22Rv1 (cell line): ENCODE measurements at regions not wholly inside any gene's neighbourhood (a gene's known extent, or its start where the extent isn't known, plus 50 kb on each side); places are given as distances from the start of the nearest gene placed in this dataset.

ENCODE experiments used
- CTCF ChIP-seq: fragments of 450-650 bp; IDR thresholded peaks from 2 replicates; pipeline ENCODE4 v1.5.1; 2017; ENCODE audit warnings: mild to moderate bottlenecking
- ZFX ChIP-seq: fragments of 450-650 bp; IDR thresholded peaks from 2 replicates; pipeline ENCODE4 v1.6.1; 2017; ENCODE audit warnings: antibody characterized with exemption, borderline replicate concordance

DNA sequence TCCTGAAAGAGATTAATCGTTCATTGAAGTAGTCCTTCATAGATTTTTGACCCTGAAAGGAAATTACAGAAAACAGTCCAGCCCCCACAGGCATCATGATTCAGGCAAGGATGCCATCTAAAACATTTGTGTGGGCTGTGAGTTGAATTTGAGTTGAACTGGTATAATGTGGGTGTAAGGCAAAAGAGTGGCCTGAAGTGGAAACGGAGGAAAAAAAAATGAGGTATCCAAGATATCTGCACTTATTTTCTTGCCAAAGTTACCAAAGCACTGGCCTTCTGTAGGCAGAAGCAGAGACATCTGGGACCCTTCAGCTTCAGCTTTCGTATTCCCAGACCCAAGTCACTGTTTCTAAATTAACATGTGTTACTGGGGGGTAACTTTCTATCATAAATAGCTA is 105.1 kb upstream of the DIO2 start:
- TF ChIP-seq CTCF (no peak), ZFX (no peak)
